Left ventricle myocardium inferior (tissue), 1 donor: ENCODE measurements at regions not wholly inside any gene's neighbourhood (a gene's known extent, or its start where the extent isn't known, plus 50 kb on each side); places are given as distances from the start of the nearest gene placed in this dataset.
"Not testable (repeated sequence)": the region's sequence is repeated elsewhere in the genome, so short reads cannot be mapped to it uniquely, and the experiment has no call there.

Experiments used
- DNase-seq: peaks from one replicate; pipeline ENCODE4 v3.0.0-alpha.2; 2020
- H3K27ac ChIP-seq: fragments of 200-600 bp; replicated peaks from 2 replicates; pipeline ENCODE4 v1.8.0; 2021
- H3K27me3 ChIP-seq: fragments of 200-600 bp; 2 replicates; pipeline ENCODE4 v1.8.0; 2021; ENCODE audit warnings: low read depth
- H3K36me3 ChIP-seq: fragments of 200-600 bp; 2 replicates; pipeline ENCODE4 v1.8.0; 2021
- H3K4me1 ChIP-seq: fragments of 200-600 bp; 2 replicates; pipeline ENCODE4 v1.8.0; 2021
- H3K4me3 ChIP-seq: fragments of 200-600 bp; 2 replicates; pipeline ENCODE4 v1.8.0; 2021; ENCODE audit warnings: mild to moderate bottlenecking, moderate library complexity
- H3K9me3 ChIP-seq: fragments of 200-600 bp; replicated peaks from 2 replicates; pipeline ENCODE4 v1.8.0; 2021
- CTCF ChIP-seq: fragments of 200-600 bp; IDR thresholded peaks from 2 replicates; pipeline ENCODE4 v1.8.0; 2021; ENCODE audit warnings: antibody characterized with exemption, mild to moderate bottlenecking, borderline replicate concordance
- intact Hi-C: fragments of 100-400 bp; cut with micrococcal nuclease; formaldehyde crosslinking; loops from one replicate; pipeline ENCODE4 v1.11.0; 2022
- donor health status: DM: no; HTN: yes; CAD: no; lungs with severe emphysema.

GRCh38 chr11:34727228-34727737 is 106.4 kb downstream of the EHF start:
- intact Hi-C loops, result no loop called here
- H3K27ac ChIP-seq, result no peak overlapping the region
- H3K4me3 ChIP-seq, result no peak overlapping the region
- no peaks in the 10 kb centered on the region for H3K4me1 ChIP-seq
- H3K27me3 ChIP-seq, result no peaks in the 10 kb centered on the region
- H3K9me3 ChIP-seq, result no peaks in the 10 kb centered on the region
- H3K36me3 ChIP-seq, result no peaks in the 10 kb centered on the region
- DNase-seq, result no peak
- TF ChIP-seq CTCF, result no peak

GRCh38 chr11:34724973-34725372 is 104.1 kb downstream of the EHF start:
- no peak overlapping the region for H3K4me3 ChIP-seq
- intact Hi-C loops, result no loop called here
- H3K4me1 ChIP-seq, result no peaks in the 10 kb centered on the region
- no peak for TF ChIP-seq CTCF
- no peak for DNase-seq
- H3K36me3 ChIP-seq, result no peaks in the 10 kb centered on the region
- H3K27me3 ChIP-seq, result no peaks in the 10 kb centered on the region
- no peaks in the 10 kb centered on the region for H3K9me3 ChIP-seq
- no peak overlapping the region for H3K27ac ChIP-seq

GRCh38 chr11:34721646-34722045 is 100.8 kb downstream of the EHF start:
- intact Hi-C loops, result no loop called here
- Histone ChIP-seq H3K27ac (no peak overlapping the region), H3K27me3 (no peaks in the 10 kb centered on the region), H3K4me1 (no peaks in the 10 kb centered on the region), H3K4me3 (no peak overlapping the region), H3K9me3 (no peaks in the 10 kb centered on the region), H3K36me3 (no peaks in the 10 kb centered on the region)
- no peak for TF ChIP-seq CTCF
- no peak for DNase-seq

- Histone ChIP-seq H3K27ac (no peak overlapping the region), H3K4me3 (no peak overlapping the region), H3K4me1 (no peaks in the 10 kb centered on the region), H3K36me3 (no peaks in the 10 kb centered on the region), H3K27me3 (no peaks in the 10 kb centered on the region), H3K9me3 (no peaks in the 10 kb centered on the region)
- no peak for DNase-seq
- no peak for TF ChIP-seq CTCF
- intact Hi-C loops, result no loop called here
Measured at GRCh38 chr11:34719303-34719848, 98.5 kb downstream of the EHF start.

GRCh38 chr11:34713631-34714030 is 92.7 kb downstream of the EHF start:
- intact Hi-C loops, H3K4me1 ChIP-seq, H3K27me3 ChIP-seq, H3K36me3 ChIP-seq, H3K27ac ChIP-seq, H3K4me3 ChIP-seq, DNase-seq: not testable (repeated sequence)
- peaks cover 50% of the 10 kb centered on the region for H3K9me3 ChIP-seq
